KMS-11 (cell line): ENCODE measurements at regions not wholly inside any gene's neighbourhood (a gene's known extent, or its start where the extent isn't known, plus 50 kb on each side); places are given as distances from the start of the nearest gene placed in this dataset.

Source experiments
- H2AFZ ChIP-seq: fragments of 200-600 bp; sonication (generic); 2 replicates; pipeline ENCODE4 v1.6.1; 2016; ENCODE audit warnings: antibody characterized with exemption, mixed run types, low read depth
- H3K27ac ChIP-seq: fragments of 200-600 bp; sonication (generic); 2 replicates; pipeline ENCODE4 v1.6.1; 2016; ENCODE audit warnings: mild to moderate bottlenecking, mixed run types
- H3K27me3 ChIP-seq: fragments of 200-600 bp; sonication (generic); 2 replicates; pipeline ENCODE4 v1.6.1; 2017; ENCODE audit warnings: mild to moderate bottlenecking, low read depth, mixed run types, moderate library complexity; ENCODE audit not compliant: insufficient read depth
- H3K36me3 ChIP-seq: fragments of 200-600 bp; sonication (generic); 2 replicates; pipeline ENCODE4 v1.6.1; 2017; ENCODE audit warnings: mild to moderate bottlenecking, mixed run types; ENCODE audit not compliant: insufficient read depth
- H3K4me1 ChIP-seq: fragments of 200-600 bp; sonication (generic); 2 replicates; pipeline ENCODE4 v1.6.1; 2016; ENCODE audit warnings: mild to moderate bottlenecking, low read depth, mixed run types; ENCODE audit not compliant: poor library complexity, severe bottlenecking
- H3K4me2 ChIP-seq: fragments of 200-600 bp; sonication (generic); 2 replicates; pipeline ENCODE4 v1.7.0; 2016; ENCODE audit warnings: mild to moderate bottlenecking, mixed run types
- H3K4me3 ChIP-seq: fragments of 200-600 bp; sonication (generic); IDR thresholded peaks from 2 replicates; pipeline ENCODE4 v1.6.1; 2017; ENCODE audit warnings: low read depth, low read length, mixed read lengths; ENCODE audit not compliant: insufficient read depth
- H3K79me2 ChIP-seq: fragments of 200-600 bp; sonication (generic); 2 replicates; pipeline ENCODE4 v1.6.1; 2016; ENCODE audit warnings: low read depth, mixed run types; ENCODE audit not compliant: insufficient read depth
- H3K9ac ChIP-seq: fragments of 200-600 bp; sonication (generic); 2 replicates; pipeline ENCODE4 v1.6.1; 2016; ENCODE audit warnings: mild to moderate bottlenecking, mixed run types
- H4K20me1 ChIP-seq: fragments of 200-600 bp; sonication (generic); 2 replicates; pipeline ENCODE4 v1.6.1; 2016; ENCODE audit warnings: mild to moderate bottlenecking, mixed run types; ENCODE audit not compliant: insufficient read depth
- CTCF ChIP-seq: fragments of 200-600 bp; sonication (generic); conservative IDR thresholded peaks from 2 replicates; pipeline ENCODE4 v1.6.1; 2017; ENCODE audit warnings: low read depth, mild to moderate bottlenecking, antibody characterized with exemption, low read length, moderate library complexity, mixed read lengths

GRCh38 chr6:15837205-15837604 lies 174.4 kb upstream of the DTNBP1 start:
- no peaks in the 10 kb centered on the region for H3K4me1 ChIP-seq
- H3K79me2 ChIP-seq = no peaks in the 10 kb centered on the region
- no peak overlapping the region for H3K27ac ChIP-seq
- no peak overlapping the region for H3K4me3 ChIP-seq
- H4K20me1 ChIP-seq = no peaks in the 10 kb centered on the region
- TF ChIP-seq CTCF = no peak
- H3K36me3 ChIP-seq = no peaks in the 10 kb centered on the region
- no peak overlapping the region for H2AFZ ChIP-seq
- H3K27me3 ChIP-seq = no peaks in the 10 kb centered on the region
- H3K4me2 ChIP-seq = no peak overlapping the region
- no peak overlapping the region for H3K9ac ChIP-seq

DNA sequence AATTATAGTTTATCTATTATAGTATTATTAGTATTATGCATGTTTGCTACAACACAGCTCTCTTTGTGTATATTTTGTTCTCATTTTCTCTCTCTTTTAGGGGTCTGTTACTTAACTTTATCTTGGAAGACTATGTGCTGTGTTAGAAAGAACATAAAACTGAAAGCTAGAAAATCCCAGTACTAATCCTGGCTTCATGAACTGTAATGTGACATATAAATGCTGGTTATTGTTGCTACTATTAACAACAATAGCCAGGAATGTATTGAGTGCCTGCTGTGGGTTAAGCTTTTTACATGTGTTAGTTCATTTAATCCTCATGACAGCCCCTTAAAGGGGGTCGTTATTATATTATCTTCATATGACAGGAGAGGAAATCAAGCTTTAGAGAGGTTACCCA lies 170.0 kb upstream of the DTNBP1 start:
- no peaks in the 10 kb centered on the region for H3K79me2 ChIP-seq
- H3K4me3 ChIP-seq = no peak overlapping the region
- no peaks in the 10 kb centered on the region for H3K27me3 ChIP-seq
- no peak overlapping the region for H2AFZ ChIP-seq
- no peaks in the 10 kb centered on the region for H3K36me3 ChIP-seq
- H3K9ac ChIP-seq = no peak overlapping the region
- no peak for TF ChIP-seq CTCF
- no peaks in the 10 kb centered on the region for H3K4me1 ChIP-seq
- no peaks in the 10 kb centered on the region for H4K20me1 ChIP-seq
- H3K27ac ChIP-seq = no peak overlapping the region
- H3K4me2 ChIP-seq = no peak overlapping the region

- no peaks in the 10 kb centered on the region for H3K4me1 ChIP-seq
- no peak for TF ChIP-seq CTCF
- H4K20me1 ChIP-seq = no peaks in the 10 kb centered on the region
- H2AFZ ChIP-seq = no peak overlapping the region
- no peaks in the 10 kb centered on the region for H3K79me2 ChIP-seq
- H3K9ac ChIP-seq = no peak overlapping the region
- H3K27me3 ChIP-seq = no peaks in the 10 kb centered on the region
- H3K27ac ChIP-seq = no peak overlapping the region
- H3K4me2 ChIP-seq = no peak overlapping the region
- H3K4me3 ChIP-seq = no peak overlapping the region
- H3K36me3 ChIP-seq = no peaks in the 10 kb centered on the region
Measured at GRCh38 chr6:15829156-15829555, 166.3 kb upstream of the DTNBP1 start.

- H3K4me1 ChIP-seq = no peaks in the 10 kb centered on the region
- H4K20me1 ChIP-seq = no peaks in the 10 kb centered on the region
- no peaks in the 10 kb centered on the region for H3K79me2 ChIP-seq
- no peak for TF ChIP-seq CTCF
- no peak overlapping the region for H3K4me2 ChIP-seq
- no peak overlapping the region for H3K27ac ChIP-seq
- H3K27me3 ChIP-seq = no peaks in the 10 kb centered on the region
- H3K9ac ChIP-seq = no peak overlapping the region
- H2AFZ ChIP-seq = no peak overlapping the region
- H3K36me3 ChIP-seq = no peaks in the 10 kb centered on the region
- no peak overlapping the region for H3K4me3 ChIP-seq
Measured at GRCh38 chr6:15827496-15828255, 164.8 kb upstream of the DTNBP1 start.
